Loucy (cell line): ENCODE measurements at regions not wholly inside any gene's neighbourhood (a gene's known extent, or its start where the extent isn't known, plus 50 kb on each side); places are given as distances from the start of the nearest gene placed in this dataset.
A peak's percentile ranks its signal among the peaks of the same experiment; 100 is the strongest.

Experiments used
- CTCF ChIP-seq: fragments of 200-600 bp; sonication (generic); conservative IDR thresholded peaks from 2 replicates; pipeline ENCODE4 v1.5.1; 2014; ENCODE audit warnings: mild to moderate bottlenecking, antibody characterized with exemption, low read length
- EZH2phosphoT487 ChIP-seq: fragments of 200-600 bp; IDR thresholded peaks from 2 replicates; pipeline ENCODE4 v1.6.1; 2018; ENCODE audit warnings: antibody characterized with exemption, mild to moderate bottlenecking, moderate library complexity, borderline replicate concordance

- TF ChIP-seq CTCF = 0 out of 2 replicates have a peak, but pooled peaks have one; percentile 21
- no peak for TF ChIP-seq EZH2phosphoT487
Observed at GRCh38 chr3:18127174-18127858, 297.8 kb downstream of the SATB1 start.
